ENCODE measurements at regions not wholly inside any gene's neighbourhood (a gene's known extent, or its start where the extent isn't known, plus 50 kb on each side); places are given as distances from the start of the nearest gene placed in this dataset.
"Not testable (repeated sequence)": the region's sequence is repeated elsewhere in the genome, so short reads cannot be mapped to it uniquely, and the experiment has no call there.

DNA sequence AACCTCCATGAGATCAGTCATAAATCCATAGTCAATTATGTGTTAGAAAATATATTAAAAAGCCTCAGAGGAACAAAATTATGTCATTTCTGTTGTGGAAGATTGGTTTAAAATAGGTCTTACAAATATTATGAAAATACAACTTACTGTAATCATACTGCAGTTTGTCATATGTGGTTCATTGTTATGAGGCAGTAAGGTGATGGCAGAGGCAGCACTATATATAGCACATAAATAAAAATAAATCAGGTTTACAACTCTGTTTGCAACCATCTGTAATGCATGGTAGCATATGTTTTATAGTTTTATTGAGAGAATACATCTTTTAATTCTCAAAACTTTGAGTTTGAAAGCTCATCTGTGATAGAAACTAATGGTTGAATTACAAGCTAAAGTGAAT lies 651.4 kb downstream of the PCDH11X start:
- not testable (repeated sequence) for H3K36me3 Mint-ChIP-seq (ENCODE audit: low read depth); H3K9me3 Mint-ChIP-seq; H3K4me1 Mint-ChIP-seq; H3K4me3 Mint-ChIP-seq; H3K27ac Mint-ChIP-seq; H3K27me3 Mint-ChIP-seq (ENCODE audit: low read depth)

DNA sequence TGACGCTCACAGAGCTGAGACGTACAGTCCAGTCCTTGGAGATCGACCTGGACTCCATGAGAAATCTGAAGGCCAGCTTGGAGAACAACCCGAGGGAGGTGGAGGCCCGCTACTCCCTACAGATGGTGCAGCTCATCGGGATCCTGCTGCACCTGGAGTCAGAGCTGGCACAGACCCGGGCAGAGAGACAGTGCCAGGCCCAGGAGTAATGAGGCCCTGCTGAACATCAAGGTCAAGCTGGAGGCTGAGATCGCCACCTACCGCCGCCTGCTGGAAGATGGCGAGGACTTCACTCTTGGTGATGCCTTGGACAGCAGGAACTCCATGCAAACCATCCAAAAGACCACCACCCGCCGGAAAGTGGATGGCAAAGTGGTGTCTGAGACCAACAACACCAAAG lies 681.4 kb downstream of the PCDH11X start:
- not testable (repeated sequence) for H3K36me3 Mint-ChIP-seq (ENCODE audit: low read depth); H3K9me3 Mint-ChIP-seq; H3K4me1 Mint-ChIP-seq; H3K27ac Mint-ChIP-seq; H3K4me3 Mint-ChIP-seq; H3K27me3 Mint-ChIP-seq (ENCODE audit: low read depth)

DNA sequence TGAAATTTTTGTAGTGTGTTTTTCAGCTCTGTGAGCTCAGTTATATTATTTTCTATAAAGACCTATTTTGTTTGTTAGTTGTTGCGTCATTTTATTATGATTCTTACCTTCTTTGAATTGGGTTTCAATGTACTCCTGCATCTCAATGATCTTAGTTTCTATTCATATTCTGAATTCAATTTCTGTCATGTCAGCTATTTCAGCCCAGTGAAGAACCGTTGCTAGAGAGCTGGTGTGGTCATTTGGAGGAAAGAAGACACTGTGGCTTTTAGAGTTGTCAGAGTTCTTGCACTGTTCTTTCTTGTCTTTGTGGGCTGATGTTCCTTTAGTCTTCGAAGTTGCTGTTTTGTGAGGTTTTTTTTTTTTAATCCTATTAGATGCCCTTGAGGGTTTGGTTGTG lies 701.0 kb downstream of the PCDH11X start:
- H3K4me1 Mint-ChIP-seq; H3K27me3 Mint-ChIP-seq (ENCODE audit: low read depth); H3K36me3 Mint-ChIP-seq (ENCODE audit: low read depth); H3K27ac Mint-ChIP-seq; H3K9me3 Mint-ChIP-seq; H3K4me3 Mint-ChIP-seq: not testable (repeated sequence)

DNA sequence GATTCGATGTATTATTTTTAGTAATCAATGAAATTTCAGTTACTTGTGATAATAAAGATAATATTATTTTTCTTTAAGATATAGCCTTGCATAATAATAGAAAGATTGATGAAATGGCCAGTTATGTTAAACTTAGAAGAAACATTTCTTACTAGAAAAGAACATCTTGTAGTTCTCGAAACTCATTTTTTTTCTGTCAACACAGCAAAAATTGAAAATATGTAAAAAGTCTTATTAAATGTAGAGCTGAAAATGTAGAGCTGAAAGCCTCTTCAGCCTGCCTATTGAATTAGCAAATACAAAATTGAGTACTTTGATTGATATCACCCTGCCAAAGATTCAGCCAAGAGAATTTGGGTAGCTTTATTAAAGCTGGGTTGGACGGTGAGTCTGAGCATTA lies 706.3 kb downstream of the PCDH11X start:
- not testable (repeated sequence) for H3K27ac Mint-ChIP-seq; H3K36me3 Mint-ChIP-seq (ENCODE audit: low read depth); H3K27me3 Mint-ChIP-seq (ENCODE audit: low read depth); H3K9me3 Mint-ChIP-seq; H3K4me1 Mint-ChIP-seq; H3K4me3 Mint-ChIP-seq

DNA sequence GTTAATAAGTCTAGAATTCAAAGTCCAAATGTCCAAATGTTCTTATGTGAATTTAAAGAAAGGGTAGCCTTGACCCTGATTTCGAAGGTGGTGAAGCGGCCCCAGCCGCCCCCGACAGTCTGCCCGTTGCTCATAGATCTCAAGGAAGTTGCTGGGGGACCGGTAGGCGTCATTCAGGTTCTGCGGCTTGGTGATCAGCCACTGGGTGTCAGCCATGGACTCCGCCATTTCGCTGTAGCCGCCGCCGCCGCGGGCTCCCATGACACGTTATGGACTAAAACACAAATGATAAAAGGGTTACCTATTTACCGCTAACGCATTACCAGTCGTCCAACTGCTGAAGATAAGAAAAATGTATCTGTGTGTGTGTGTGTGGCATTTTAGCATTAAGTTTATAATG lies 736.1 kb downstream of the PCDH11X start:
- H3K27me3 Mint-ChIP-seq (ENCODE audit: low read depth); H3K27ac Mint-ChIP-seq; H3K4me3 Mint-ChIP-seq: not testable (repeated sequence)

DNA sequence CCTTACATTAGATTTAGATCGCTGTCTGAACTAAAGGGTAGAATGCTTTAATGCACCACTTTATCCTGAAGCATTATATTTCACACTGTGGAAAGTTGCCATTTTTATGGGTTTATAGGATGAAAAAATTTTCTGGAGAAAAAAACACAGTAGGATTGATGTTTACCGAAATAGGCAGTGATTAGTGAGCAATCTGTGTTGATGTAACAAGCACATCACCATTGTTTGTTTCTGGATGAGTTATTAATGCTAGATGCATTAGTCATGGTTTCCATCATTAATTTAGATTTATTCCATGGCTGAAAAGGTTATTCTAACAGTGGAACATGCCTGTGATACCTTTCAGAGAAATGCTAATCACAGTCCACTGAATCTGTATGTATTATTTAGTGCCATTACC lies 749.8 kb downstream of the PCDH11X start:
- H3K27ac Mint-ChIP-seq; H3K27me3 Mint-ChIP-seq (ENCODE audit: low read depth); H3K9me3 Mint-ChIP-seq; H3K36me3 Mint-ChIP-seq (ENCODE audit: low read depth); H3K4me3 Mint-ChIP-seq; H3K4me1 Mint-ChIP-seq: not testable (repeated sequence)

More for the DNA sequence above, 736.1 kb downstream of the PCDH11X start:
- not testable (repeated sequence) for H3K4me1 Mint-ChIP-seq; H3K36me3 Mint-ChIP-seq (ENCODE audit: low read depth); H3K9me3 Mint-ChIP-seq

DNA sequence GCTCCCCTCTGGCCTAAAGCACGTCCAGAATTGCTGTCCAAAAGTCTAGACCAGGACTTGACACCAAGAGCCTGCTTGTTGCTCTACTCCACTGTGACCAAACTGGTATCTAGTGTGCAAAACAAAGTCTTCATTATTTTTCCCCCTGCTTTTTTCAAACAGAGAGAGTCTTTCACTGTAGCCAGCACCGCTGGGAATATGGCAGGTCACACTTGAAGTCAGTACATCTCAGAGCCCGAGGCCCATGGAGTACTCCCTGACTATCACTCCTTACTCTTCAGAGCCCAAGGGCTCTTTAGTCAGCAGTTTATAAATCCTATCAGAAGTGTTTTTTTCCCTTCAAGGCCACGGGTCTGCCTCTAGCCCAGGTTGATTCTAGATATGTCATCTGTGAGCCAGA lies 761.3 kb downstream of the PCDH11X start:
- H3K36me3 Mint-ChIP-seq (ENCODE audit: low read depth); H3K4me1 Mint-ChIP-seq; H3K4me3 Mint-ChIP-seq; H3K9me3 Mint-ChIP-seq; H3K27ac Mint-ChIP-seq; H3K27me3 Mint-ChIP-seq (ENCODE audit: low read depth): not testable (repeated sequence)

DNA sequence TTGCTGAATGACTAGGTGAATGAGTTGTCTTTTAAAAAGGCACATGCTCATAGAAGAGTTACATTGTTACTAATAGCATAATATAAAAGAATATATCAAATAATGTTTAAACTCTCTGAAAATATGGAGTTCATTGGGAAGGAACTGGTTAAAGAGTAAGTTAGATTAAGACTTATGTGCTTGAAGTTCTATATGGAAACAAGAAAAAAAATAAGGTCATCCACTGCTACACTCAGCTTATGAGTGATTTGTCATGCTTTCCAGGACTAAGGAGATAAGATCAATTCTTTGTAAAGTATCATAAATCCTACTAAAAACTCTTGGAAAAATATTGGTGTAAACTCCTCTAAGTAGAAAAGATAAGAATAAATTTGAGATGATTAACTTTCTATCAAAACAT lies 779.1 kb downstream of the PCDH11X start:
- not testable (repeated sequence) for H3K36me3 Mint-ChIP-seq (ENCODE audit: low read depth); H3K27ac Mint-ChIP-seq; H3K27me3 Mint-ChIP-seq (ENCODE audit: low read depth); H3K4me3 Mint-ChIP-seq; H3K9me3 Mint-ChIP-seq; H3K4me1 Mint-ChIP-seq

DNA sequence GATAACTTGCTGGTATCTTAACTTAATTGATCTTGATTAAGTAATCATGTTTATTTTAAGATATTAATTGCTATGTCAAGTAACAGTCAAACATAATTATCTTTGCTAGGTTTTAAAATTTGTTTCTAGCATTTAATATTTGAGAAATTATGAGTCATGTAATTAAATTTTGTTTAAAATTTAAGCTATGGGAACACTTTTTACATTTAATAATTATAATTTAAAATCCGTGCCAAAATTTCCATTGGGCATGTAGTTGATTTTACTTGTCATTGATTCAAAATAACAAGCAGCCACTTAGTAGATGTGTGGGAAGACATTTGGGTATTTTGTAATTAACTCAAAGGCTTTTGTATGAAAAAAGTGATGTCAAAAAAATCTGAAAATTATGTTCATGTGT lies 779.6 kb downstream of the PCDH11X start:
- H3K27me3 Mint-ChIP-seq (ENCODE audit: low read depth); H3K9me3 Mint-ChIP-seq; H3K4me1 Mint-ChIP-seq; H3K4me3 Mint-ChIP-seq; H3K27ac Mint-ChIP-seq; H3K36me3 Mint-ChIP-seq (ENCODE audit: low read depth): not testable (repeated sequence)

DNA sequence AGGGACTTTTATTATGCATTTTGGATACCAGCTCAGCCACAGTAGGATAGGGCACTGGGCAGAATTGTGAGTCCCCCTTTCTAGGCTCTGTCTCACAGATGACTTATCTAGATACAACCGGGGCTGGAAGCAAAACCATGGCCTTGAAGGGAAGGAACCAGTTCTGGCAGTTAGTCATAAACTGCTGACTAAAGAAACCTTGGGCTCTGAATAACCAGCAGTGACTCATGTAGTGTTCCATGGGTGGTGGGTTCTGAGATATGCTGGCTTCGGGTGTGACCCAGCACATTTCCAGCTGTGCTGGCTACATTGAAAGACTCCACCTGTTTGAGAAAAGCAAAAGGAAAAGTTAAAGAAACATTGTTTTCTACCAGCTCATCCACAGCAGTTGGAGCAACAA lies 780.9 kb downstream of the PCDH11X start:
- not testable (repeated sequence) for H3K9me3 Mint-ChIP-seq; H3K27me3 Mint-ChIP-seq (ENCODE audit: low read depth); H3K27ac Mint-ChIP-seq; H3K4me3 Mint-ChIP-seq; H3K36me3 Mint-ChIP-seq (ENCODE audit: low read depth); H3K4me1 Mint-ChIP-seq

DNA sequence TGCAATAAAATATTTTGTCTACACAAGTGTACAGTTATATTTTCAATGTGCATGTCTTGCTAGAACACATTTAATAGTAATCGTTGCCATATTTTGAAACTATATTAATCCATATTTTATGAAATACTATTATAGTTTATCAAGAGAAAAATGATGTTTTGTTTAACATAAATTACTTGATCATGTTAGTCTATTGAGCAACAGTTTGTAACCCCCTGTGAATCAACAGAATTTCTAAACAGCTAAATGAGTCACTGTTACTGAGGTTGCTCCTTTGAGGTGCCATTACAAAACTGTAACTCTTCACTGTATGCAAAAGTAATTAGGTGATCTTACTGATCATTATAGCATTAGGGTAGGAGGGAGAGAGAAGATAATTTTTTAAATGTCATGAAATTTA lies 791.0 kb downstream of the PCDH11X start:
- not testable (repeated sequence) for H3K27me3 Mint-ChIP-seq (ENCODE audit: low read depth); H3K36me3 Mint-ChIP-seq (ENCODE audit: low read depth); H3K9me3 Mint-ChIP-seq; H3K4me3 Mint-ChIP-seq; H3K4me1 Mint-ChIP-seq; H3K27ac Mint-ChIP-seq

DNA sequence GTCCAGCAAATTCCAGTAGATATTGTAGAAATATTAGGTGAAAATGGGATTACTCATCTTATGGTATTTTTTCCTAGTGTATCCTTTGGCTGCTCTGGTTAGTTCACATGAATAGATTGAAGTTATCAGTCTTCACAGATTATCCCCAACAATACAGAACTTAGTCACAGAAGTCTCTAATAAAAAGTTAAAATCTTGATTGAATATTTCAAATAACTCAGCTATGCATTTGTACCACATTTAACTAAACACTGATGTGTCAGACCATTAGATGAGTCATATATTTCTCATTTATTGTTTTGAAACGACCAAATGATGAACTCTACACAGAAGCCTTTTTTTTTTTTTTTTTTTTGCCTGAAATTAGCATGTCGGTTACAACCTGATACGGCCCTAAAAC lies 807.5 kb downstream of the PCDH11X start:
- H3K27me3 Mint-ChIP-seq (ENCODE audit: low read depth); H3K4me3 Mint-ChIP-seq; H3K9me3 Mint-ChIP-seq; H3K4me1 Mint-ChIP-seq; H3K27ac Mint-ChIP-seq; H3K36me3 Mint-ChIP-seq (ENCODE audit: low read depth): not testable (repeated sequence)

DNA sequence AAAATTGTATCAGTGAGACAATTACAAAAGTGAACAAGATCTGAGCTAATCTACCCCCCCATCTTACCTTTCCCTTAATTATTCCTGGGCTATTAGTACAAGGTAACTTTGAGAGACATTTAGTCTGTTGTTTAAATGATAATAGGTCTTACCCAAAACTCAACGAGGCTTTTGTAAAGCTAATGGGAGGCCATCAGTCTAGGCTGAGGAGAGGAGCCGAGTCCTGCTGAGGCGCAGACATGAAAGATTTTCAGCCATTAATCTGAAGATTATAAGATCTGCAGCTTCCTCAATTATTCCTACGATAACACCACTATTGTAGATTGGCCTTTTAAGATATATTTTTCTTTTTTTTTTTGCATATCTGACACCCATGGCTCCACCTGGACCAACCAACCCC lies 810.5 kb downstream of the PCDH11X start:
- H3K4me3 Mint-ChIP-seq; H3K27ac Mint-ChIP-seq; H3K27me3 Mint-ChIP-seq (ENCODE audit: low read depth); H3K36me3 Mint-ChIP-seq (ENCODE audit: low read depth); H3K9me3 Mint-ChIP-seq; H3K4me1 Mint-ChIP-seq: not testable (repeated sequence)

DNA sequence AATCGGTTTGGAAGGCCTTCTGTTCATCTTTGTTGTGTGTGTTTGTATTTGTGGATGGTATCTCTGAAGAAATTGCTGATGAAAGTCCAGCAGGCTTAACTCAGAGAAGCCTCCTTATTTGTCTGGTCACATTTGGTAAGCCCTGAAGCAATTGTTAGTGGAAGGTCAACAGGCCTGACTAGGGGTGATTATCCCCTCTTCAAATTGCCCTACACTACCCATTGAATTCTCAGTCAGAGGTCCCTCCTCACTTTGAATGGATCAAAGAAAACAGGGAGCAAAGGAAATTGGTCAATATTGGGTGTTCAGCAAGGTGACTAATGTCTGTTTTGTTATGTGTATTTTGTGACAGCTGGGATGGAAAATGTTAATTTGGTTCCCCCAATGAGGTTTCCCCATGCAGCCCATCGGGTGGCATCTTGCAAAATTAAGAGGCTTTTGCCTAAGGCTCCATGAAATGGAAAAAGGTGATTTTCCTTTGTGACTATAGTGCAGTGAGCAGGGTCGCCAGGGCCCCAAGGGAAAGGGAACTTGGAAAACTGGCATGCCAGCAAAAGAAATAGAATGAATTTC lies 811.6 kb downstream of the PCDH11X start:
- H3K4me1 Mint-ChIP-seq; H3K27ac Mint-ChIP-seq; H3K4me3 Mint-ChIP-seq; H3K27me3 Mint-ChIP-seq (ENCODE audit: low read depth); H3K9me3 Mint-ChIP-seq; H3K36me3 Mint-ChIP-seq (ENCODE audit: low read depth): not testable (repeated sequence)

DNA sequence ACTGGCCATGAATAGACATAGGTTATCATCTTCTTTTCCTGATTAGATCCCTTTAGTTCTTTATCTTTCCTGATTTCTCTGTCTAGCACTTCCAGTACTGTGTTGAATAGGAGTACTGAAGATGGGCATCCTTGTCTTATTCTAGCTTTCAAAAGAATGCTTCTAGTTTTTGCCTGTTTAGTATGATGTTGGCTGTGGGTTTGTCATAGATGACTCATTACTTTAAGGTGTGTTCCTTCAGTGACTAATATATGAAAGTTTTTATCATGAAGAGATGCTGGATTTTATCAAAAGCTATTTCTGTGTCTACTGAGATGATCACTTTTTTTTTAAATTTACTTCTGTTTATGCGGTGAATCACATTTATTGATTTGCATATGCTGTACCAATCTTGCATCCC lies 832.3 kb downstream of the PCDH11X start:
- H3K27ac Mint-ChIP-seq, H3K4me3 Mint-ChIP-seq: not testable (repeated sequence)

DNA sequence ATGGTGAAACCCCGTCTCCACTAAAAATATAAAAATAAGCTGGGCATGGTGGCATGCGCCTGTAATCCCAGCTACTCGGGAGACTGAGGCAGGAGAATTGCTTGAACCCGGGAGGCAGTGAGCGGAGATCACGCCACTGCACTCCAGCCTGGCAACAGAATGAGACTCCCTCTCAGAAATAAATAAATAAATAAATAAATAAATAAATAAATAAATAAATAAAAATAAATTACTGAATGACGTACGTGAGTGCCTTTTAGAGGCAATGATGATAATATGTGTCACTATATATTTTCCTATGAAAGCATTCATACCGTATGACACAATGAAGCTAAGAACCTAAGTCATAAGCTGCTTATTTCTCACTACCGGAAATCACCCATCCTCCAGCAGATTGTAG lies 847.5 kb downstream of the PCDH11X start:
- H3K4me3 Mint-ChIP-seq; H3K9me3 Mint-ChIP-seq; H3K4me1 Mint-ChIP-seq; H3K36me3 Mint-ChIP-seq (ENCODE audit: low read depth); H3K27me3 Mint-ChIP-seq (ENCODE audit: low read depth); H3K27ac Mint-ChIP-seq: not testable (repeated sequence)

More for the DNA sequence above, 832.3 kb downstream of the PCDH11X start:
- not testable (repeated sequence) for H3K4me1 Mint-ChIP-seq; H3K36me3 Mint-ChIP-seq (ENCODE audit: low read depth); H3K27me3 Mint-ChIP-seq (ENCODE audit: low read depth); H3K9me3 Mint-ChIP-seq

DNA sequence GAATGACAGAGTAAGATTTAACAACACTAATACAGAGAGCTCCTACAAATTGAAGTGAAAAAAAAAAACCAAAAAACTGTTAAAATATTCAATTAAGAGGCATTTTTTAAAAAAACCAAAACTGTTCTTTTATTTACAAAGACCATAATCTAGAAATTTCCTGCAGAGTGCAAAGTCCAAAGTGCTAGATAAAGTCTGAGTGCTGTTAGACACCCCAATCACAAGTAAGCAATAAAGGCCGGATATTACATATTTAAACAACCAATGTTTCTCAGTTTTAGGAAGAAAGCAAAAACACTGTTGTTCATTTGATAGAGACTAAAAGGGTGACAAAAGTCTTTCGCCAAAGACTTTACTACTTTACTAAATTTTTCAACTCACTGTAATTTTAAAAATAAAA lies 878.4 kb downstream of the PCDH11X start:
- not testable (repeated sequence) for H3K27me3 Mint-ChIP-seq (ENCODE audit: low read depth); H3K36me3 Mint-ChIP-seq (ENCODE audit: low read depth); H3K27ac Mint-ChIP-seq; H3K9me3 Mint-ChIP-seq; H3K4me3 Mint-ChIP-seq; H3K4me1 Mint-ChIP-seq

Measured in nephron (organoid).